ENCODE measurements at regions not wholly inside any gene's neighbourhood (a gene's known extent, or its start where the extent isn't known, plus 50 kb on each side); places are given as distances from the start of the nearest gene placed in this dataset.

DNA sequence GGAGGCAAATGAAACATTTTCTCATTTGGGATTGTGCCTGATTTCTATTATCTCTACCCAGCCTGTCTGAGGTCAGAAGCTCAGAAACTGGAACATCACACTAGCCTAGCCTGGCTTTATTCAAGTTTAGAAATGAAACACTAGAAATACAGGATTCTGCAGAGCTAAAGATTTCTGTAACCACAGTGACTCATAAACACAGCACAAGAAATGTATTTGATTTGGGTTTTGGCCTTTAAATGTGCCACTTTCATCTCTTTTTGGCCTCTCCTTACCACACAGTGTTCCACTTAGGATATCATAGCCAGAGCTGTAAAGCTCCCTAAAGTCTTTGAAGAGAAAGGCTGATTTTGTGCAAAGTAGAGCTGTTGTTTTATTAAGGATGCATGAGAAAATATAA lies 307.5 kb downstream of the EMP1 start:
- no peak overlapping the region for H3K4me2 ChIP-seq (ENCODE audit: low read depth, low read length)
- no peak overlapping the region for H3K4me3 ChIP-seq (replicated peaks in 1 of 3; ENCODE audit: insufficient read depth in 1 of 3, low read depth in 2 of 3, low read length in 3 of 3)
- H3K36me3 ChIP-seq (replicated peaks in 1 of 2; ENCODE audit: control insufficient read depth in 1 of 2, insufficient read depth in 2 of 2, low read length in 2 of 2) = no peaks in the 10 kb centered on the region
- no peak overlapping the region for H3K9ac ChIP-seq (ENCODE audit: insufficient read depth, low read depth, low read length)
- H3K27ac ChIP-seq (ENCODE audit: extremely low read length, insufficient read depth, low read length) = no peak overlapping the region
- no peaks in the 10 kb centered on the region for H3K79me2 ChIP-seq (ENCODE audit: insufficient read depth, low read length)
- no peaks in the 10 kb centered on the region for H3K4me1 ChIP-seq (ENCODE audit: insufficient read depth, low read length)
- peaks cover 0 to 9% of the 10 kb centered on the region in 2 experiments; a peak in 2 of 5 replicates for H3K27me3 ChIP-seq (ENCODE audit: control insufficient read depth in 1 of 2, insufficient read depth in 2 of 2, low read length in 2 of 2)
- ChIA-PET CTCF (ENCODE audit: low intra/inter-chr PET ratio, low total read pairs) (no interaction called here), POLR2A (no interaction called here)
- no TSS peak for BruUV-seq (replicated peaks)
- in situ Hi-C loops (cut with HindIII; ENCODE audit: extremely low pct_ligation_motif_present, low pct_unique_long_range_greater_than_20kb) = no loop called here
- ATAC-seq = no peak
- no peaks in the 10 kb centered on the region for H4K20me1 ChIP-seq (ENCODE audit: insufficient read depth, low read length)
- intact Hi-C loops (cut with micrococcal nuclease; ENCODE audit: unreplicated experiment) = no loop called here
- FAIRE-seq = no peak
- DNase-seq (ENCODE audit: low spot score) = no peak
- TF ChIP-seq HDAC2 (CRISPR knock-in tag; IDR thresholded peaks at IDR 0.05) (no peak), ZNF124 (CRISPR knock-in tag; IDR thresholded peaks at IDR 0.05) (no peak), JARID2 (CRISPR knock-in tag; IDR thresholded peaks at IDR 0.05; ENCODE audit: insufficient replicate concordance) (no peak), NFE2L1 (CRISPR knock-in tag; IDR thresholded peaks at IDR 0.05; ENCODE audit: borderline replicate concordance) (no peak), KLF15 (CRISPR knock-in tag; IDR thresholded peaks at IDR 0.05; ENCODE audit: borderline replicate concordance) (no peak), ZNF292 (CRISPR knock-in tag; IDR thresholded peaks at IDR 0.05; ENCODE audit: borderline replicate concordance, low read depth) (no peak), ZKSCAN5 (CRISPR knock-in tag; IDR thresholded peaks at IDR 0.05) (no peak)
- H2AFZ ChIP-seq (ENCODE audit: low read length) = no peak overlapping the region
- H3K9me3 ChIP-seq (ENCODE audit: low read length) = no peaks in the 10 kb centered on the region

DNA sequence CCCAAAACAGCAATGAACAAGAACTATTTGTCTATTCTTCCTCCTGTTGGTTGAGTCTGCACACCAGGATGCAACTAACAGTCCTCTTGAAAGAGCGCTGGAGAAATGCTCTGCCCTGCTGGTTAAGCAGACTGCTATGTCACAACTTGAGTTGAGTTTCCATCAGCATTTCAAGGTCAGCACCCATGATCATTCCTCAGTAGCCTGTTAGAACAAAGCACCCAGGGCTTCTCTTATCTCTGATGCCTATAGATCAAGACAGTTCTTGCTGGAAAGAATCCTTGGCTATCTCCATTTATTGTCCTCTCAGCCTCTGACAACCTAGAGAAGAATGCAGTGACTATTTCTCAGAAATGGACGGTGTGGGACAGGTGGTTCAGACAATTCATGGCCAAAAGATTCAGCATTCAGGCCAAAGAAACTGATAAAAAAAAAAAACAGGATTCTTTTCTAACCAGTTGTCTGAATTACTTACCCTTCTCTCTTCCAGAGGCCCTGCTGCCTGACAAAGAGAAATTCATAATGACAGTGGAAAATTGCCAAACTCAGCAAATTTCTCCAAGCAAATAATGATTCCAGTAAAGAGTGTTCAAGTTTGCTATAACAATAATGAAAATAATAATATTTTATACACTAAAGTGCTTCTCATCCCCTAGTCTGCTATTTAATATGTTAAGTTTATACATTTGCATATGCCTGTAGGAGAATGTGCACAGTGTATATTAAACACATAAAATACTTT lies 306.7 kb downstream of the EMP1 start:
- Histone ChIP-seq H3K4me2 (ENCODE audit: low read depth, low read length) (no peak overlapping the region), H3K36me3 (replicated peaks in 1 of 2; ENCODE audit: control insufficient read depth in 1 of 2, insufficient read depth in 2 of 2, low read length in 2 of 2) (no peaks in the 10 kb centered on the region), H3K9me3 (ENCODE audit: low read length) (no peaks in the 10 kb centered on the region), H4K20me1 (ENCODE audit: insufficient read depth, low read length) (no peaks in the 10 kb centered on the region), H3K4me1 (ENCODE audit: insufficient read depth, low read length) (no peaks in the 10 kb centered on the region), H3K27me3 (ENCODE audit: control insufficient read depth in 1 of 2, insufficient read depth in 2 of 2, low read length in 2 of 2) (peaks cover 0 to 15% of the 10 kb centered on the region in 2 experiments; a peak in 2 of 5 replicates), H3K27ac (ENCODE audit: extremely low read length, insufficient read depth, low read length) (no peak overlapping the region), H3K4me3 (replicated peaks in 1 of 3; ENCODE audit: insufficient read depth in 1 of 3, low read depth in 2 of 3, low read length in 3 of 3) (no peak overlapping the region), H3K79me2 (ENCODE audit: insufficient read depth, low read length) (no peaks in the 10 kb centered on the region), H2AFZ (ENCODE audit: low read length) (no peak overlapping the region), H3K9ac (ENCODE audit: insufficient read depth, low read depth, low read length) (no peak overlapping the region)
- DNase-seq (ENCODE audit: low spot score) = no peak
- intact Hi-C loops (cut with micrococcal nuclease; ENCODE audit: unreplicated experiment) (no loop called here), in situ Hi-C loops (cut with HindIII; ENCODE audit: extremely low pct_ligation_motif_present, low pct_unique_long_range_greater_than_20kb) (no loop called here)
- FAIRE-seq = no peak
- TF ChIP-seq MAFF (IDR thresholded peaks at IDR 0.05; ENCODE audit: low read depth, low read length) (peak; percentile 64), MAFK (conservative IDR thresholded peaks at IDR 0.05 in 1 of 2, IDR thresholded peaks at IDR 0.05 in 1 of 2; ENCODE audit: low read length in 2 of 2) (peak; percentile 67 to 83), ZNF329 (CRISPR knock-in tag; IDR thresholded peaks at IDR 0.05; ENCODE audit: low read depth) (no peak)
- ChIA-PET CTCF (ENCODE audit: low intra/inter-chr PET ratio, low total read pairs) (no interaction called here), POLR2A (no interaction called here)
- WGBS (ENCODE audit: low lambda C conversion rate) = 31% methylated on average over 2 of the region's 2 CpGs
- BruUV-seq (replicated peaks) = no TSS peak
- no peak for ATAC-seq

Measured in HepG2 (cell line).